Activated CD4-positive, alpha-beta memory T cell treated with anti-CD3 and anti-CD28 coated beads, Interleukin-2, amount 10 ng/mL, durations not matched to agents 7 days and 5 days (primary cell): ENCODE measurements at regions not wholly inside any gene's neighbourhood (a gene's known extent, or its start where the extent isn't known, plus 50 kb on each side); places are given as distances from the start of the nearest gene placed in this dataset.

ENCODE experiments used
- CTCF ChIA-PET: fragments of 350-600 bp; sonication (Branson Sonifier 250); formaldehyde crosslinking; loops from one replicate; lab custom pipeline; 2021; ENCODE audit warnings: antibody characterized with exemption, inconsistent platforms; lab: Charles Lee
- POLR2A ChIA-PET: fragments of 350-600 bp; sonication (Branson Sonifier 250); formaldehyde crosslinking; loops from one replicate; lab custom pipeline; 2021; ENCODE audit warnings: antibody characterized with exemption; lab: Charles Lee
- DNase-seq: peaks from one replicate; pipeline ENCODE4 v3.0.0-alpha.2; 2020
- H3K27ac Mint-ChIP-seq: one replicate; pipeline ENCODE4 v1.8.0; 2021; ENCODE audit warnings: mild to moderate bottlenecking, mixed read lengths
- H3K27me3 Mint-ChIP-seq: one replicate; pipeline ENCODE4 v1.8.0; 2021; ENCODE audit warnings: mixed read lengths
- H3K36me3 Mint-ChIP-seq: one replicate; pipeline ENCODE4 v1.8.0; 2021; ENCODE audit warnings: low read depth, mixed read lengths
- H3K4me1 Mint-ChIP-seq: one replicate; pipeline ENCODE4 v1.8.0; 2021; ENCODE audit warnings: mixed read lengths
- H3K4me3 Mint-ChIP-seq: one replicate; pipeline ENCODE4 v1.8.0; 2021; ENCODE audit warnings: mild to moderate bottlenecking, mixed read lengths
- H3K9me3 Mint-ChIP-seq: one replicate; pipeline ENCODE4 v1.8.0; 2021; ENCODE audit warnings: mixed read lengths

GRCh38 chr2:20128506-20129330 lies 77.3 kb upstream of the LAPTM4A start:
- Mint-ChIP-seq H3K4me1 (no peaks in the 10 kb centered on the region), H3K27ac (no peak overlapping the region)

DNA sequence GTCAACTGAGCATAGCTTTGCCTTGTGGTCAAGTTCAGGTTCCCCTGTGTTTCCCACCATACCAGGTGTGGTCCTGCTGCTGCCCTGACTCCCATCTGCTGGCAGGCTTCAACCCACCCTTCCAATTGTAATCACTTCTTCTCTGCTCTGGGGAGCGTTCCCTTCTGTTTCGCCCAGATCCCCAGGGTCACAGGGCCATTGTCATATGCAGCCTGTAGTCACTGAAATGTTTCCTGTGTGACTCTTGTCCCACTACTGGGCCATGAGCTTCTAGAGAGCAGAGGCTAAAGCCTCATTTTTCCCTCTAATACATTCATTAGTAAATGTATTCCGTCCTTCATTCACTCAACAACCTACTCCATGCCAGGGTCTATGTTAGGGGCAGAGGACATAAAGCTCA lies 75.0 kb upstream of the LAPTM4A start:
- Mint-ChIP-seq H3K36me3 (no peaks in the 10 kb centered on the region), H3K9me3 (no peaks in the 10 kb centered on the region), H3K27ac (no peak overlapping the region), H3K4me3 (no peak overlapping the region), H3K4me1 (no peaks in the 10 kb centered on the region), H3K27me3 (peaks cover 11% of the 10 kb centered on the region)
- DNase-seq, result no peak
- ChIA-PET CTCF (interaction anchor here (1.0 kb wide), 1 partner anchor 9 kb away, joined by 3 read pairs; no protein-coding TSS in a partner anchor), POLR2A (no interaction called here)

More at GRCh38 chr2:20128506-20129330, 77.3 kb upstream of the LAPTM4A start:
- CTCF ChIA-PET, result interaction anchor here (0.5 kb wide), 1 partner anchor 186 kb away, joined by 4 read pairs; no protein-coding TSS in a partner anchor
- Mint-ChIP-seq H3K9me3 (no peaks in the 10 kb centered on the region), H3K27me3 (peaks cover 5% of the 10 kb centered on the region), H3K36me3 (no peaks in the 10 kb centered on the region), H3K4me3 (no peak overlapping the region)
- POLR2A ChIA-PET, result no interaction called here
- no peak for DNase-seq

DNA sequence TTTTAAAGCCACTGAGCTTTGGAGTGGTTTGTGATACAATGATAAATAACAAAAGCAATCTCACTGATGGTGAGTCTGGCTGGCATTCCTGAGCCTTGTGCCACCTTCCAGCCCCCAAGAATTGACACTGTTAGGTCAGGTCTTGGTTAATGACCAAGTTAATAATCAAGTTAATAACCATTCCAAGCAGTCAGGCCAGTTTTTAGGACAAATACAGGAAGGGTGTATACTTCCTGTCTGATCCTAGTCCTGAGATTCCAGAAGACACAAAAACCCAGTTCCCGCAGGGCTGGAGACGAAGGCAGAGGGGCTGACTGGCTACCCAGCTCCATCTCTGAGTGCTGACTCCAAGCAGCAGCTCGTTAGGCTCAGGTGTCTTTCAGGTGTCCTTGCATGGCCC lies 74.6 kb upstream of the LAPTM4A start:
- Mint-ChIP-seq H3K4me1 (no peaks in the 10 kb centered on the region), H3K27ac (no peak overlapping the region), H3K9me3 (no peaks in the 10 kb centered on the region), H3K4me3 (no peak overlapping the region), H3K27me3 (peaks cover 14% of the 10 kb centered on the region), H3K36me3 (no peaks in the 10 kb centered on the region)
- CTCF ChIA-PET, result interaction anchor here (1.0 kb wide), 1 partner anchor 9 kb away, joined by 3 read pairs; no protein-coding TSS in a partner anchor
- no peak for DNase-seq
- POLR2A ChIA-PET, result no interaction called here

DNA sequence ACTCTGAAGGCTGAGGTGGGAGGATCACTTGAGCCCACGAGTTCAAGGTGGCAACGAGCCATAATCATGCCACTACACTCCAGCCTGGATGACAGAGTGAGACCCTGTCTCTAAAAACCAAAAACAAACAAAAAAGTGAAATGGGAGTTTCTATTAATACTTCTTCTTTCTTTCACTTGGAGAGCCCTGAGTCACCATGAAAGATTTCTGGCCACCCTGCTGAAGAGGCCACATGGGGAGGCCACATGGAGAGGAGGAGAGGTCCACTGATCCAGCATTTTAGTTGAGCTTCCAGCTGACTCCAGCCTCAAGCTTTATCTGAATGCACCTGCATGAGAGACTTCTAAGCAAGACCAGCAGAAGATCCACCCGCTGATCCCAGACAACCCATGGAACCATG lies 74.2 kb upstream of the LAPTM4A start:
- no peaks in the 10 kb centered on the region for H3K4me1 Mint-ChIP-seq
- H3K36me3 Mint-ChIP-seq, result no peaks in the 10 kb centered on the region
- peaks cover 14% of the 10 kb centered on the region for H3K27me3 Mint-ChIP-seq
- H3K9me3 Mint-ChIP-seq, result no peaks in the 10 kb centered on the region
- no peak overlapping the region for H3K27ac Mint-ChIP-seq
- POLR2A ChIA-PET, result no interaction called here
- CTCF ChIA-PET, result interaction anchor here (1.0 kb wide), 1 partner anchor 10 kb away, joined by 3 read pairs; no protein-coding TSS in a partner anchor
- H3K4me3 Mint-ChIP-seq, result no peak overlapping the region
- DNase-seq, result no peak

DNA sequence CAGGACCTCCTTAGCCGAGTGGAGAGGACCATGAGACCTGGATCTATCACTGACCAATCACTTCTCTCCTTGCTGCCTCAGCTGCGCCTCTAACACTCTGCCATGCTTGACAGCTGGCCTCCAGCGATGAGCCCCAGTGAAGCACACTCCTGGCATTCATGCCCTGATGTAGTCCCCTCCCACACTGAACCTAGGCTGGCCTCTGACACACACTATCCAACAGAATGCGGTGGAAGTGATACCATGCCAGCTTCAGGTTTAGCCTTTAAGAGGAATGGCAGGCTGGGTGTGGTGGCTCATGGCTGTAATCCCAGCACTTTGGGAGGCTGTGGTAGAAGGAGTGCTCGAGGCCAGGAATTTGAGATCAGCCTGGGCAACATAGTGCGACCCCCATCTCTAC lies 73.7 kb upstream of the LAPTM4A start:
- peaks cover 11% of the 10 kb centered on the region for H3K27me3 Mint-ChIP-seq
- ChIA-PET CTCF (no interaction called here), POLR2A (no interaction called here)
- no peaks in the 10 kb centered on the region for H3K4me1 Mint-ChIP-seq
- no peak overlapping the region for H3K27ac Mint-ChIP-seq
- no peak for DNase-seq
- H3K9me3 Mint-ChIP-seq, result no peaks in the 10 kb centered on the region
- H3K4me3 Mint-ChIP-seq, result no peak overlapping the region
- H3K36me3 Mint-ChIP-seq, result no peaks in the 10 kb centered on the region

DNA sequence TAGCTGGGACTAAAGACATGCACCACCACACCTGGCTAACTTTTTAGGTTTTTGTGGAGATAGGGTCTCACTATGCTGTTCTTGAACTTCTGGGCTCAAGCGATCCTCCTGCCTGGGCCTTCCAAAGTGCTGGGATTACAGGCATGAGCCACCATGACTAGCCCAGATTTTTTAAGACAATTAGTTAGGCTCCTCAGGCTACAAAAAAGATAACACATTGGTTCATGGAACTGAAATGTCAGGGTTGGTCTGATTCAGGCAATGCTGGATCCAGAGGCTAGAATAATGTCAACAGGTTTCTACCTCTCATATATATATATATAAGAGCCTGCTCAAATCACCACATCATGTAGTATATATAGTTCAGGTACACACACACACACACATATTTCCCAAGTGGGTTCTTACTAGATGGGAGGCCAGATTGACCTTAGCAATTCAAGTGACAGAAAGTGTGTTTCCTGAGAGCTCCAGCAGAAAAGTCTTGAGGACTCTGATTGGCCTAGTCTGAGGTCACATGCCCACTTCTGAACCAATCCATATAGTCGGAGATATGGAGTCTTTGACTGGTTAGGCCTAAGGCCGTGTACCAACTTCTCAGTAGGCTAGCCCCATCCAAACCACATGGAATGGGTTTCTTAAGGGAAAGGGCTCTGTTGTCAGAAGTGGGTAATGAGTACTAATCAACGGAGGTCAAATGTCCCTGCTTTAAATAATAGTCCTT lies 72.6 kb upstream of the LAPTM4A start:
- POLR2A ChIA-PET, result no interaction called here
- H3K9me3 Mint-ChIP-seq, result no peaks in the 10 kb centered on the region
- H3K27ac Mint-ChIP-seq, result no peak overlapping the region

GRCh38 chr2:20122864-20123263 lies 71.4 kb upstream of the LAPTM4A start:
- no peak for DNase-seq
- Mint-ChIP-seq H3K4me3 (no peak overlapping the region), H3K36me3 (no peaks in the 10 kb centered on the region), H3K27me3 (peaks cover 11% of the 10 kb centered on the region), H3K27ac (no peak overlapping the region), H3K9me3 (no peaks in the 10 kb centered on the region), H3K4me1 (no peaks in the 10 kb centered on the region)
- ChIA-PET POLR2A (no interaction called here), CTCF (no interaction called here)

More for the DNA sequence above, 72.6 kb upstream of the LAPTM4A start:
- H3K4me1 Mint-ChIP-seq, result no peaks in the 10 kb centered on the region
- H3K4me3 Mint-ChIP-seq, result no peak overlapping the region
- DNase-seq, result no peak
- no peaks in the 10 kb centered on the region for H3K36me3 Mint-ChIP-seq
- CTCF ChIA-PET, result no interaction called here
- H3K27me3 Mint-ChIP-seq, result peaks cover 11% of the 10 kb centered on the region

DNA sequence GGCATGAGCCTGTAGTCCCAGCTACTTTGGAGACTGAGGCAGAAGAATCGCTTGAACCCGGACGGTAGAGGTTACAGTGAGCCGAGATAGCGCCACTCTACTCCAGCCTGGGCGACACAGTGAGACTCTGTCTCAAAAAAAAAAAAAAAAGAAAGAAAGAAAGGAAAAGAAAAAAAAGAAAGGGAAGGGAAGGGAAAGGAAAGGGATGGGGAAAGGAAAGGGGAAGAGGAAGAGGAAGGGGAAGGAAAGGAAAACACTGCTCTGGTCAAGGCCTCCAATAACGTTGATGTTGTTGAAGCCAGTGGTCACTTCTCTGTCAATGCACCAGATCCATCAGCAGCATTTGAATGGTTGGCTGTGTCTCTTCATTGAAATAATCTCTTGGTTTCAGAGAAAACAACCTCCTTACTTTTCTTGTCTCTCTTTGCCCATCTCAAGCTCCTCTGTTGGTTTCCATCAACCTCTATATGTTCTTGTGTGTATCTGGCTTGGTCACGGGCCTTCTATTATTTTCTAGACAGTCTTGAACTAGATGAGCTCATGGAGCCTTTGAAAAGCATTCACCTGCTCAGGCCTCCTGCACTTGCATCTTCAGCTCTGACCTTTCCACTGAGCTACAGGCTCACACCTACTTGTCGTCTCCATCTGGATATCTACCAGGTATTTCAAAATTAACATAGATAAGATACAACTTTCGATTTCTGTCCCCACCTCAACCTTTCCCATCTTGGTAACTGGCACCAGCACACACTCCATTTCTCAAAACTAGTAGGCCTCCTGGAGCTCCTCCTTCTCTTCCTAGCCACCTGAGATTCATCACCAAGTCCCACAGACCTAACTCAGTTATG lies 69.4 kb upstream of the LAPTM4A start:
- Mint-ChIP-seq H3K27ac (no peak overlapping the region), H3K4me3 (no peak overlapping the region), H3K36me3 (no peaks in the 10 kb centered on the region), H3K4me1 (no peaks in the 10 kb centered on the region), H3K27me3 (peaks cover 11% of the 10 kb centered on the region), H3K9me3 (peaks cover 2% of the 10 kb centered on the region)
- DNase-seq, result no peak
- POLR2A ChIA-PET, result no interaction called here
- CTCF ChIA-PET, result no interaction called here

GRCh38 chr2:20118051-20118450 lies 66.6 kb upstream of the LAPTM4A start:
- no peak overlapping the region for H3K4me3 Mint-ChIP-seq
- peaks cover 10% of the 10 kb centered on the region for H3K27me3 Mint-ChIP-seq
- DNase-seq, result no peak
- no peaks in the 10 kb centered on the region for H3K4me1 Mint-ChIP-seq
- no peaks in the 10 kb centered on the region for H3K36me3 Mint-ChIP-seq
- H3K27ac Mint-ChIP-seq, result no peak overlapping the region
- H3K9me3 Mint-ChIP-seq, result peaks cover 2% of the 10 kb centered on the region
- POLR2A ChIA-PET, result no interaction called here
- CTCF ChIA-PET, result no interaction called here

DNA sequence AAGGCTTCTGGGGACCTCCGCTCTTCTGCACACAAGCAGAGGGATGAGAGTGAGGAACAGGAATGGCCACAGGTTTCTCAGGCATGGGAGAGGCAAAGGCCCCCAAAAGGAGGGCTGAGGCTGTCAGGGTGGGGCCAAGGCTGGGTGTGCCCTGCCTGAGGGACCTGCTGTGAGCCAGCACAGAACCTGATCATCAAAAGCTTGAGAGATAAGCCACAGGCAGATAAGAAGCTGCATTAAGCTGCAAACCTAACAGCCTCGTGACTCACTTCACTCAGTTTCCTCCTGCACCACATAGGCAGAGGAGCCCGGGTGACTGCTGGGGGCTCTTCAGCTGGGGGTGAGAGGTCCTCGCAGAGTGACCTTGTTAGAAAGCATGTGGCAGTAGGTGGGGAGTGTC lies 64.5 kb upstream of the LAPTM4A start:
- POLR2A ChIA-PET, result no interaction called here
- Mint-ChIP-seq H3K9me3 (peaks cover 2% of the 10 kb centered on the region), H3K27me3 (no peaks in the 10 kb centered on the region), H3K27ac (no peak overlapping the region), H3K36me3 (no peaks in the 10 kb centered on the region), H3K4me1 (no peaks in the 10 kb centered on the region), H3K4me3 (no peak overlapping the region)
- DNase-seq, result no peak
- CTCF ChIA-PET, result no interaction called here

GRCh38 chr2:20115374-20115773 lies 63.9 kb upstream of the LAPTM4A start:
- CTCF ChIA-PET, result no interaction called here

DNA sequence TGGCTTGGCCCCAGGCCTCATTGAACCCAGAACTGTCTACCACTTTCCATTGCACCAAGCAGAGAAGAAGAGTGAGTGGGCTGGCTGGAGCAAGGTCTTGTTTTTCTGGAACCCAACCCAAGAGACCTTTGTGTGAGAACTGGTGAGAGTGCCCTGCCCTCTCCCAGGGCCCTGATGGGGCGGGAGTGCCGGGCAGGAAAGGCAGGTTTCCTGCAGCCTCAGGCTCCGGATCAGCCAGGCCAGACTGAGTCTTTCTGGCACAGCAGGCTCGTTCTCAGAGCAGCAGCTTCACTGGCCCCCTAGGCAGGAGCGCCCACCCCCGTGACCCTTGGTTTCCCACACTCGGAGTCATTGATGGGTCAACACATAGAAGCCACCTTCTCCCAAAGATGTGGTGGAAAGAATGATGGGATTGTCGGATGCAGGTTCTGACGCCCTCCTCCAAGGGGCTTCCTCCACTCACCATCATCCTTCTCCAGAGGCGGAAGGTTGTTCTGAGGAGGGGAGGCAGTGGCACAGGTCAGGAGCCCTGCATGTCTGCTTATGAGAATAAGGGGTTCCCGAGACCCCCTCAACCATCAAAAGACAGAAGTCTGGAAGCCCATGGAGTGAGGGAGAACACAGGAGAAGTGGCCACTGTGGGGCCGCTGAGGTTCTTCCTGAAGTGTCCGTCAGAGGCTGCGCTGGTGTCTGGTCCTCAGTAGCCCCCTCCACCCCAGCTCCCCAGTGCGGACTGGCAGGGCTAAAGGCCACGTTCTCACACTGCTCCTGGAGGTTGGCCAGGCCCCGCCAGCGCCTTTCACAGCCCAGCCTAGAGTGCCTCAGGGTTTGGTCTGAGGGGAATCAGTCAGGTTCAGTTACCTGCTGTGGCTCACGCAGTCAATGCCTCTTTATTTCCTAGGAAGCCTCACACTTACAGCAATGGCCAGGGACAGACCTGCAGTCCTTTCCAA lies 62.8 kb upstream of the LAPTM4A start:
- ChIA-PET CTCF (no interaction called here), POLR2A (no interaction called here)
- Mint-ChIP-seq H3K36me3 (no peaks in the 10 kb centered on the region), H3K9me3 (peaks cover 2% of the 10 kb centered on the region), H3K27me3 (peaks cover 2% of the 10 kb centered on the region), H3K4me1 (no peaks in the 10 kb centered on the region), H3K4me3 (no peak overlapping the region), H3K27ac (no peak overlapping the region)
- DNase-seq, result no peak

More at GRCh38 chr2:20115374-20115773, 63.9 kb upstream of the LAPTM4A start:
- H3K27ac Mint-ChIP-seq, result no peak overlapping the region
- no peak overlapping the region for H3K4me3 Mint-ChIP-seq
- no peak for DNase-seq
- POLR2A ChIA-PET, result no interaction called here
- no peaks in the 10 kb centered on the region for H3K4me1 Mint-ChIP-seq
- H3K36me3 Mint-ChIP-seq, result no peaks in the 10 kb centered on the region
- peaks cover 2% of the 10 kb centered on the region for H3K9me3 Mint-ChIP-seq
- H3K27me3 Mint-ChIP-seq, result no peaks in the 10 kb centered on the region
